ENCODE measurements at regions not wholly inside any gene's neighbourhood (a gene's known extent, or its start where the extent isn't known, plus 50 kb on each side); places are given as distances from the start of the nearest gene placed in this dataset.

- no peak for TF ChIP-seq BHLHE40 (IDR thresholded peaks at IDR 0.05; ENCODE audit: borderline replicate concordance)
- TF ChIP-seq SP1 (IDR thresholded peaks at IDR 0.05): no peak
- TF ChIP-seq FOXM1 (IDR thresholded peaks at IDR 0.05; ENCODE audit: borderline replicate concordance): no peak
- POLR2A ChIA-PET: no interaction called here
- CTCF ChIA-PET: no interaction called here
- no peak for DNase-seq (ENCODE audit: extremely low spot score)
These were observed 104.9 kb downstream of the DUSP10 start for GRCh38 chr1:221636967-221637366.

GRCh38 chr1:221637641-221638041, 104.2 kb downstream of the DUSP10 start:
- CTCF ChIA-PET: no interaction called here

GRCh38 chr1:221638595-221638994, 103.3 kb downstream of the DUSP10 start:
- CTCF ChIA-PET: no interaction called here
- no peak for DNase-seq (ENCODE audit: extremely low spot score)
- TF ChIP-seq CTBP1 (IDR thresholded peaks at IDR 0.05; ENCODE audit: borderline replicate concordance) (no peak), TARDBP (IDR thresholded peaks at IDR 0.05) (no peak), FOXM1 (IDR thresholded peaks at IDR 0.05; ENCODE audit: borderline replicate concordance) (no peak), SUZ12 (IDR thresholded peaks at IDR 0.05) (no peak), FOXK2 (IDR thresholded peaks at IDR 0.05) (no peak), ARNT (IDR thresholded peaks at IDR 0.05) (no peak), ZNF384 (IDR thresholded peaks at IDR 0.05) (no peak), ELF4 (IDR thresholded peaks at IDR 0.05) (no peak), BHLHE40 (IDR thresholded peaks at IDR 0.05; ENCODE audit: borderline replicate concordance) (no peak), NFRKB (IDR thresholded peaks at IDR 0.05) (no peak), LEF1 (IDR thresholded peaks at IDR 0.05; ENCODE audit: borderline replicate concordance) (no peak), HDGF (IDR thresholded peaks at IDR 0.05; ENCODE audit: borderline replicate concordance) (no peak), FOXA1 (IDR thresholded peaks at IDR 0.05) (no peak), SP1 (IDR thresholded peaks at IDR 0.05) (no peak)
- POLR2A ChIA-PET: no interaction called here

More at GRCh38 chr1:221637641-221638041, 104.2 kb downstream of the DUSP10 start:
- DNase-seq (ENCODE audit: extremely low spot score): no peak
- TF ChIP-seq ELF4 (IDR thresholded peaks at IDR 0.05): no peak
- POLR2A ChIA-PET: no interaction called here

- DNase-seq (ENCODE audit: extremely low spot score): no peak
- ChIA-PET CTCF (no interaction called here), POLR2A (no interaction called here)
- TF ChIP-seq SUZ12 (IDR thresholded peaks at IDR 0.05): no peak
- no peak for TF ChIP-seq L3MBTL2 (conservative IDR thresholded peaks at IDR 0.05)
- TF ChIP-seq NFRKB (IDR thresholded peaks at IDR 0.05): no peak
- no peak for TF ChIP-seq FOXM1 (IDR thresholded peaks at IDR 0.05; ENCODE audit: borderline replicate concordance)
- TF ChIP-seq ELF4 (IDR thresholded peaks at IDR 0.05): no peak
- no peak for TF ChIP-seq BHLHE40 (IDR thresholded peaks at IDR 0.05; ENCODE audit: borderline replicate concordance)
- TF ChIP-seq SP1 (IDR thresholded peaks at IDR 0.05): no peak
- TF ChIP-seq ZNF384 (IDR thresholded peaks at IDR 0.05): no peak
- no peak for TF ChIP-seq HDGF (IDR thresholded peaks at IDR 0.05; ENCODE audit: borderline replicate concordance)
- TF ChIP-seq TARDBP (IDR thresholded peaks at IDR 0.05): no peak
- no peak for TF ChIP-seq FOXA1 (IDR thresholded peaks at IDR 0.05)
- TF ChIP-seq CTBP1 (IDR thresholded peaks at IDR 0.05; ENCODE audit: borderline replicate concordance): no peak
- no peak for TF ChIP-seq ARNT (IDR thresholded peaks at IDR 0.05)
- TF ChIP-seq LEF1 (IDR thresholded peaks at IDR 0.05; ENCODE audit: borderline replicate concordance): no peak
- no peak for TF ChIP-seq FOXK2 (IDR thresholded peaks at IDR 0.05)
- TF ChIP-seq PKNOX1 (IDR thresholded peaks at IDR 0.05): no peak
These were observed 100.1 kb downstream of the DUSP10 start for GRCh38 chr1:221641811-221642210.

GRCh38 chr1:221643404-221644144, 98.3 kb downstream of the DUSP10 start:
- CTCF ChIA-PET: no interaction called here
- DNase-seq (ENCODE audit: extremely low spot score): no peak
- TF ChIP-seq BHLHE40 (IDR thresholded peaks at IDR 0.05; ENCODE audit: borderline replicate concordance): no peak
- no peak for TF ChIP-seq NFRKB (IDR thresholded peaks at IDR 0.05)
- TF ChIP-seq FOXM1 (IDR thresholded peaks at IDR 0.05; ENCODE audit: borderline replicate concordance): no peak
- no peak for TF ChIP-seq FOXK2 (IDR thresholded peaks at IDR 0.05)
- no peak for TF ChIP-seq SUZ12 (IDR thresholded peaks at IDR 0.05)
- no peak for TF ChIP-seq LEF1 (IDR thresholded peaks at IDR 0.05; ENCODE audit: borderline replicate concordance)
- POLR2A ChIA-PET: no interaction called here

- DNase-seq (ENCODE audit: extremely low spot score): no peak
- TF ChIP-seq ELF4 (IDR thresholded peaks at IDR 0.05) (no peak), PKNOX1 (IDR thresholded peaks at IDR 0.05) (no peak)
- POLR2A ChIA-PET: no interaction called here
- CTCF ChIA-PET: no interaction called here
These were observed 97.8 kb downstream of the DUSP10 start for GRCh38 chr1:221644145-221644448.

GRCh38 chr1:221644663-221645258, 97.1 kb downstream of the DUSP10 start:
- CTCF ChIA-PET: no interaction called here
- POLR2A ChIA-PET: no interaction called here
- DNase-seq (ENCODE audit: extremely low spot score): no peak

More at GRCh38 chr1:221644663-221645258, 97.1 kb downstream of the DUSP10 start:
- TF ChIP-seq FOXA1 (IDR thresholded peaks at IDR 0.05) (no peak), L3MBTL2 (conservative IDR thresholded peaks at IDR 0.05) (no peak), SUZ12 (IDR thresholded peaks at IDR 0.05) (no peak), FOXM1 (IDR thresholded peaks at IDR 0.05; ENCODE audit: borderline replicate concordance) (no peak), ELF4 (IDR thresholded peaks at IDR 0.05) (no peak), BHLHE40 (IDR thresholded peaks at IDR 0.05; ENCODE audit: borderline replicate concordance) (no peak), LEF1 (IDR thresholded peaks at IDR 0.05; ENCODE audit: borderline replicate concordance) (no peak), PKNOX1 (IDR thresholded peaks at IDR 0.05) (no peak), ARNT (IDR thresholded peaks at IDR 0.05) (no peak), HDGF (IDR thresholded peaks at IDR 0.05; ENCODE audit: borderline replicate concordance) (no peak), FOXK2 (IDR thresholded peaks at IDR 0.05) (no peak), TARDBP (IDR thresholded peaks at IDR 0.05) (no peak), ZNF384 (IDR thresholded peaks at IDR 0.05) (no peak)

Measured in HEK293T (cell line).